H9 (cell line): ENCODE measurements at regions not wholly inside any gene's neighbourhood (a gene's known extent, or its start where the extent isn't known, plus 50 kb on each side); places are given as distances from the start of the nearest gene placed in this dataset.

ENCODE experiments used
- DNase-seq: peaks from one replicate; pipeline ENCODE4 v3.0.0-alpha.2; 2017
- H2AFZ ChIP-seq: one replicate; pipeline ENCODE4 v1.6.1; 2013; ENCODE audit warnings: mild to moderate bottlenecking, low read length, control low read depth, moderate library complexity
- H2AK5ac ChIP-seq: 2 replicates; pipeline ENCODE4 v1.6.1; 2013; ENCODE audit warnings: low read length, control low read depth, mixed read lengths; ENCODE audit not compliant: insufficient read length
- H2BK120ac ChIP-seq: one replicate; pipeline ENCODE4 v1.6.1; 2013; ENCODE audit warnings: low read depth, mild to moderate bottlenecking, low read length, control low read depth, inconsistent platforms; ENCODE audit not compliant: poor library complexity, severe bottlenecking
- H2BK12ac ChIP-seq: 2 replicates; pipeline ENCODE4 v1.6.1; 2013; ENCODE audit warnings: low read length, control low read depth, mixed read lengths, low read depth; ENCODE audit not compliant: insufficient read length
- H2BK15ac ChIP-seq: 2 replicates; pipeline ENCODE4 v1.6.1; 2013; ENCODE audit warnings: low read depth, low read length, control low read depth
- H2BK20ac ChIP-seq: one replicate; pipeline ENCODE4 v1.6.1; 2013; ENCODE audit warnings: low read depth, mild to moderate bottlenecking, low read length, control low read depth, inconsistent platforms; ENCODE audit not compliant: poor library complexity, severe bottlenecking
- H2BK5ac ChIP-seq: 2 replicates; pipeline ENCODE4 v1.6.1; 2013; ENCODE audit warnings: low read length, control low read depth, mixed read lengths; ENCODE audit not compliant: insufficient read length
- H3K14ac ChIP-seq: 2 replicates; pipeline ENCODE4 v1.6.1; 2013; ENCODE audit warnings: low read length, control low read depth; ENCODE audit not compliant: insufficient read depth
- H3K18ac ChIP-seq: 2 replicates; pipeline ENCODE4 v1.6.1; 2013; ENCODE audit warnings: low read depth, mild to moderate bottlenecking, mixed read lengths, low read length, control low read depth; ENCODE audit not compliant: insufficient read length
- H3K23ac ChIP-seq: 2 replicates; pipeline ENCODE4 v1.6.1; 2013; ENCODE audit warnings: low read length, control low read depth, mixed read lengths, low read depth; ENCODE audit not compliant: insufficient read length
- H3K23me2 ChIP-seq: 2 replicates; pipeline ENCODE4 v1.6.1; 2013; ENCODE audit warnings: low read depth, mild to moderate bottlenecking, mixed read lengths, low read length, control low read depth; ENCODE audit not compliant: insufficient read length, poor library complexity, severe bottlenecking
- H3K27ac ChIP-seq: 2 replicates; pipeline ENCODE4 v1.5.1; 2013; ENCODE audit warnings: low read length, control low read depth, mixed read lengths, low read depth; ENCODE audit not compliant: insufficient read length
- H3K27me3 ChIP-seq: 2 replicates; pipeline ENCODE4 v1.6.1; 2013; ENCODE audit warnings: low read length, control low read depth, inconsistent platforms; ENCODE audit not compliant: insufficient read depth
- H3K4ac ChIP-seq: 2 replicates; pipeline ENCODE4 v1.6.1; 2013; ENCODE audit warnings: low read depth, mild to moderate bottlenecking, control low read depth, inconsistent platforms, low read length, moderate library complexity
- H3K4me1 ChIP-seq: 2 replicates; pipeline ENCODE4 v1.6.1; 2013; ENCODE audit warnings: low read length, control low read depth, inconsistent platforms; ENCODE audit not compliant: insufficient read depth
- H3K4me2 ChIP-seq: 2 replicates; pipeline ENCODE4 v1.6.1; 2013; ENCODE audit warnings: low read length, control low read depth, mixed read lengths; ENCODE audit not compliant: insufficient read length, insufficient read depth
- H3K56ac ChIP-seq: 2 replicates; pipeline ENCODE4 v1.6.1; 2013; ENCODE audit warnings: low read depth, mild to moderate bottlenecking, mixed read lengths, low read length, control low read depth; ENCODE audit not compliant: insufficient read length
- H3K79me1 ChIP-seq: 2 replicates; pipeline ENCODE4 v1.6.1; 2013; ENCODE audit warnings: low read depth, mild to moderate bottlenecking, moderate library complexity, low read length, control low read depth, inconsistent platforms; ENCODE audit not compliant: insufficient read depth, poor library complexity, severe bottlenecking
- H3K79me2 ChIP-seq: 2 replicates; pipeline ENCODE4 v1.6.1; 2013; ENCODE audit warnings: low read length, control low read depth, inconsistent platforms; ENCODE audit not compliant: insufficient read depth
- H3K9ac ChIP-seq: 2 replicates; pipeline ENCODE4 v1.6.1; 2013; ENCODE audit warnings: low read length, control low read depth, mixed read lengths; ENCODE audit not compliant: insufficient read length; ENCODE audit errors: extremely low read depth
- H3K9me3 ChIP-seq: one replicate; pipeline ENCODE4 v1.6.1; 2013; ENCODE audit warnings: low read depth, low read length, inconsistent platforms; ENCODE audit not compliant: control insufficient read depth
- H3T11ph ChIP-seq: one replicate; pipeline ENCODE4 v1.6.1; 2013; ENCODE audit warnings: mild to moderate bottlenecking, low read length, control low read depth, inconsistent platforms
- H4K20me1 ChIP-seq: one replicate; pipeline ENCODE4 v1.6.1; 2013; ENCODE audit not compliant: control insufficient read depth, insufficient read length, insufficient read depth
- H4K5ac ChIP-seq: 2 replicates; pipeline ENCODE4 v1.6.1; 2013; ENCODE audit warnings: low read depth, mild to moderate bottlenecking, mixed read lengths, low read length, control low read depth; ENCODE audit not compliant: insufficient read length
- H4K8ac ChIP-seq: replicated peaks from 2 replicates; pipeline ENCODE4 v1.6.1; 2013; ENCODE audit warnings: low read length, control low read depth, mixed read lengths, low read depth; ENCODE audit not compliant: insufficient read length
- H4K91ac ChIP-seq: 2 replicates; pipeline ENCODE4 v1.6.1; 2013; ENCODE audit warnings: low read depth, mild to moderate bottlenecking, moderate library complexity, mixed read lengths, low read length, control low read depth; ENCODE audit not compliant: insufficient read length
- H3K27ac Mint-ChIP-seq, 3 experiments: 2 replicates in 2 of 3; 3 replicates in 1 of 3; pipeline ENCODE4 v1.8.0; 2020 to 2021; ENCODE audit warnings: mixed read lengths in 3 of 3, mild to moderate bottlenecking in 1 of 3, moderate library complexity in 1 of 3
- H3K27me3 Mint-ChIP-seq: 2 replicates; pipeline ENCODE4 v1.8.0; 2021; ENCODE audit warnings: low read depth, mild to moderate bottlenecking, moderate library complexity, mixed read lengths
- H3K36me3 Mint-ChIP-seq, 3 experiments: 2 replicates in 2 of 3; 3 replicates in 1 of 3; pipeline ENCODE4 v1.8.0; 2020 to 2021; ENCODE audit warnings: low read depth in 3 of 3, mixed read lengths in 3 of 3; ENCODE audit not compliant: insufficient read depth in 1 of 3
- H3K4me1 Mint-ChIP-seq, 2 experiments: 2 replicates each; pipeline ENCODE4 v1.8.0; 2020; ENCODE audit warnings: mixed read lengths in 2 of 2
- H3K4me3 Mint-ChIP-seq, 2 experiments: 2 replicates in 1 of 2; 3 replicates in 1 of 2; pipeline ENCODE4 v1.8.0; 2020 to 2021; ENCODE audit warnings: mild to moderate bottlenecking in 2 of 2, mixed read lengths in 2 of 2, moderate library complexity in 1 of 2
- H3K9me3 Mint-ChIP-seq, 2 experiments: 2 replicates in 1 of 2; 3 replicates in 1 of 2; pipeline ENCODE4 v1.8.0; 2020; ENCODE audit warnings: mild to moderate bottlenecking in 2 of 2, mixed read lengths in 2 of 2, moderate library complexity in 1 of 2
- CTCF ChIP-seq: fragments of 200-600 bp; sonication (generic); conservative IDR thresholded peaks from 3 replicates; pipeline ENCODE4 v1.8.0; 2021; ENCODE audit warnings: antibody characterized with exemption, mild to moderate bottlenecking
- WGBS: extraction: QIAGEN DNeasy Blood & Tissue Kit; methylation state at CpG from one replicate; pipeline ENCODE4 v1.1.7; 2013; ENCODE audit warnings: missing lambda C conversion rate, low lambda C conversion rate, mixed read lengths; ENCODE audit not compliant: insufficient read length; ENCODE audit errors: extremely low coverage; 5-methylcytosine and 5-hydroxymethylcytosine counted together

DNA sequence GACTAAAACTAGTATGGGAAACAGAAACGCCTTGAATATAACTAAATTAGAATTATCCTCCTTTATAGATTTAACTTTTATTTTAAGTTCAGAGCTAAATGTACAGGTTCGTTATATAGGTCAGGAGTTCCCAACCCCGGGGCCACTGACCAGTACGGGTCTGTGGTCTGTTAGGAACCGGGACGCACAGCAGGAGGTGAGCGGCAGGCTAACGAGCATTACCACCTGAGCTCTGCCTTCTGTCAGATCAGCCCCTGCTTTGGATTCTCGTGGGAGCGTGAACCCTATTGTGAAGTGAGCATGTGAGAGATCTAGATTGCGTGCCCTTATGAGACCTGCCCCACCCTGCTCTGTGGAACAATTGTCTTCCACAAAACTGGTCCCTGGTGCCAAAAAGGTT is 51.0 kb downstream of the FAT4 start:
- no peak for TF ChIP-seq CTCF
- H3K4me3 Mint-ChIP-seq = no peak overlapping the region
- H3K36me3 Mint-ChIP-seq = peaks cover 0 to 4% (median 0%) of the 10 kb centered on the region in 3 experiments; a peak in 2 of 7 replicates
- H3K27ac Mint-ChIP-seq = no peak overlapping the region
- no peaks in the 10 kb centered on the region; a peak in 1 of 5 replicates for H3K9me3 Mint-ChIP-seq
- Histone ChIP-seq H3K79me2 (no peaks in the 10 kb centered on the region), H3K27ac (no peak overlapping the region), H3K4me2 (no peak overlapping the region), H4K8ac (no peak overlapping the region), H3K9me3 (no peaks in the 10 kb centered on the region), H2BK15ac (no peak overlapping the region), H3K23ac (no peak overlapping the region), H3K56ac (no peak overlapping the region), H3K14ac (no peak overlapping the region), H3T11ph (no peak overlapping the region), H2AK5ac (no peak overlapping the region), H2BK120ac (no peak overlapping the region), H2BK20ac (no peak overlapping the region), H3K4ac (no peak overlapping the region), H2AFZ (no peak overlapping the region), H2BK12ac (no peak overlapping the region), H4K20me1 (no peaks in the 10 kb centered on the region), H3K18ac (no peak overlapping the region), H3K23me2 (no peaks in the 10 kb centered on the region), H4K91ac (no peak overlapping the region), H3K27me3 (no peaks in the 10 kb centered on the region), H3K79me1 (no peaks in the 10 kb centered on the region), H4K5ac (no peak overlapping the region), H2BK5ac (no peak overlapping the region), H3K4me1 (no peaks in the 10 kb centered on the region), H3K9ac (no peak overlapping the region)
- no peak for DNase-seq
- WGBS = no CpG with 5 or more reads among the region's 11 CpGs
- peaks cover 3 to 9% of the 10 kb centered on the region in 2 experiments; a peak in 3 of 4 replicates for H3K4me1 Mint-ChIP-seq
- H3K27me3 Mint-ChIP-seq = no peaks in the 10 kb centered on the region
